ENCODE measurements at regions not wholly inside any gene's neighbourhood (a gene's known extent, or its start where the extent isn't known, plus 50 kb on each side); places are given as distances from the start of the nearest gene placed in this dataset.

DNA sequence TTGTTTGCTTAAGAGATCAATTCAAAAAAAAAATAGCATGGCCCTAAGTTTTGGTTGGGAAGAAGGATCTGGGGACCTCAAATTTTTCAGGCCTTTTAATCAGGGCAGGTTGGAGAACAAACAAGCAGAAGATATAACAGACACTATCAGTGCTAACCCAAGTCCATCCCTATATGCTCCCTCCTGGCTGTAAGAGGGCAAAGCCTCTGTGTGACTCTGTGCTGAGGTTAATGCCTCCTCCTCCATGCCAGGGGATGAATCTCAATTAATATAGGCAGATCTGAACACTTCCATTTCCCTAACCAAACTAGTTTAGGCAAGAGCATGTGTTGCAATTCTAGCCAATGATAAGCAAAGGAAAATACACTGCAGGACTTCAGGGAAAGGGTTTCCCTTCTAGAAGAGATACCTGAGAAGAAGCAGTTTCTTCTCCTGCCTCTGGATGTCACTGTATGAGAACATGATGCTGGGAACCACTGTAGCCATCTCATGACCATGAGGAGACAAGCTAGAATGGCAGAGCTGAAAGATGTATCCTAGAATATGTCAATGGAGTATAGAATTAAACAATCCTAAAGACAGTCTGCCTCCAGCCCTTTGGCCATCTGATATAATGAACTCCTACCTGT is 76.0 kb downstream of the CHD9NB start:
- Histone ChIP-seq H3K27me3 (ENCODE audit: low read depth, low read length) (no peaks in the 10 kb centered on the region), H3K4me1 (ENCODE audit: control insufficient read depth in 1 of 2, insufficient read depth in 2 of 2, low read length in 2 of 2) (no peaks in the 10 kb centered on the region), H3K36me3 (ENCODE audit: control insufficient read depth in 1 of 2, insufficient read depth in 2 of 2, low read length in 2 of 2) (no peaks in the 10 kb centered on the region), H3K27ac (ENCODE audit: low read length) (no peak overlapping the region), H3K9me3 (ENCODE audit: control insufficient read depth in 1 of 2, low read length in 2 of 2) (no peaks in the 10 kb centered on the region), H3K4me3 (ENCODE audit: low read depth in 1 of 2, low read length in 2 of 2) (no peak overlapping the region)

- no peaks in the 10 kb centered on the region for H3K9me3 ChIP-seq (ENCODE audit: control insufficient read depth in 1 of 2, low read length in 2 of 2)
- no peak overlapping the region for H3K4me3 ChIP-seq (ENCODE audit: low read depth in 1 of 2, low read length in 2 of 2)
- no peaks in the 10 kb centered on the region for H3K36me3 ChIP-seq (ENCODE audit: control insufficient read depth in 1 of 2, insufficient read depth in 2 of 2, low read length in 2 of 2)
- H3K27ac ChIP-seq (ENCODE audit: low read length): no peak overlapping the region
- no peaks in the 10 kb centered on the region for H3K4me1 ChIP-seq (ENCODE audit: control insufficient read depth in 1 of 2, insufficient read depth in 2 of 2, low read length in 2 of 2)
- no peaks in the 10 kb centered on the region for H3K27me3 ChIP-seq (ENCODE audit: low read depth, low read length)
These were observed 85.0 kb downstream of the CHD9NB start for GRCh38 chr16:52967744-52968143.

DNA sequence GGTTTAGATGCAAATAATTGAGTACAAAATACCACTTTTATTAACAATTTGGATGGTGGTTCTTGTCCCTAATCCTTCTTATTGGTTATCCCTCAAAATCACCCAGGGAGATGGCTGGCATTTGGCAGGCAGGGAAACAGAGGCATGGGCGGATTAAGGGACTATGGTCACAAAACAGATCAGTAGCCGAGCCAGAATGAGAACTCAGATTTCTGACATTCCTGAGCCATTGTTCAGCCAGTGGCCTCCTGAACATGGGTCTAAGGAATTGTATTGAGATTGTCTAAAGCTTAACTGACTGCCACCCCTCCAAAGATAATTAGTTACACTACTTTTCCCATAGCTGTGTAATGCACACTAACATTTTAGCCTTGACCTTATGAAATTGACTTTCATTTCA is 88.4 kb downstream of the CHD9NB start:
- Histone ChIP-seq H3K4me3 (ENCODE audit: low read depth in 1 of 2, low read length in 2 of 2) (no peak overlapping the region), H3K27ac (ENCODE audit: low read length) (no peak overlapping the region), H3K36me3 (ENCODE audit: control insufficient read depth in 1 of 2, insufficient read depth in 2 of 2, low read length in 2 of 2) (no peaks in the 10 kb centered on the region), H3K9me3 (ENCODE audit: control insufficient read depth in 1 of 2, low read length in 2 of 2) (no peaks in the 10 kb centered on the region), H3K4me1 (ENCODE audit: control insufficient read depth in 1 of 2, insufficient read depth in 2 of 2, low read length in 2 of 2) (no peaks in the 10 kb centered on the region), H3K27me3 (ENCODE audit: low read depth, low read length) (no peaks in the 10 kb centered on the region)

- H3K4me3 ChIP-seq (ENCODE audit: low read depth in 1 of 2, low read length in 2 of 2): no peak overlapping the region
- H3K9me3 ChIP-seq (ENCODE audit: control insufficient read depth in 1 of 2, low read length in 2 of 2): no peaks in the 10 kb centered on the region
- H3K27me3 ChIP-seq (ENCODE audit: low read depth, low read length): no peaks in the 10 kb centered on the region
- no peak overlapping the region for H3K27ac ChIP-seq (ENCODE audit: low read length)
- H3K36me3 ChIP-seq (ENCODE audit: control insufficient read depth in 1 of 2, insufficient read depth in 2 of 2, low read length in 2 of 2): no peaks in the 10 kb centered on the region
- no peaks in the 10 kb centered on the region for H3K4me1 ChIP-seq (ENCODE audit: control insufficient read depth in 1 of 2, insufficient read depth in 2 of 2, low read length in 2 of 2)
These were observed 88.8 kb downstream of the CHD9NB start for GRCh38 chr16:52963855-52964242.

GRCh38 chr16:52963212-52963854 is 89.4 kb downstream of the CHD9NB start:
- no peaks in the 10 kb centered on the region for H3K9me3 ChIP-seq (ENCODE audit: control insufficient read depth in 1 of 2, low read length in 2 of 2)
- H3K27me3 ChIP-seq (ENCODE audit: low read depth, low read length): no peaks in the 10 kb centered on the region
- H3K27ac ChIP-seq (ENCODE audit: low read length): no peak overlapping the region
- no peaks in the 10 kb centered on the region for H3K36me3 ChIP-seq (ENCODE audit: control insufficient read depth in 1 of 2, insufficient read depth in 2 of 2, low read length in 2 of 2)
- H3K4me1 ChIP-seq (ENCODE audit: control insufficient read depth in 1 of 2, insufficient read depth in 2 of 2, low read length in 2 of 2): no peaks in the 10 kb centered on the region
- H3K4me3 ChIP-seq (ENCODE audit: low read depth in 1 of 2, low read length in 2 of 2): no peak overlapping the region

DNA sequence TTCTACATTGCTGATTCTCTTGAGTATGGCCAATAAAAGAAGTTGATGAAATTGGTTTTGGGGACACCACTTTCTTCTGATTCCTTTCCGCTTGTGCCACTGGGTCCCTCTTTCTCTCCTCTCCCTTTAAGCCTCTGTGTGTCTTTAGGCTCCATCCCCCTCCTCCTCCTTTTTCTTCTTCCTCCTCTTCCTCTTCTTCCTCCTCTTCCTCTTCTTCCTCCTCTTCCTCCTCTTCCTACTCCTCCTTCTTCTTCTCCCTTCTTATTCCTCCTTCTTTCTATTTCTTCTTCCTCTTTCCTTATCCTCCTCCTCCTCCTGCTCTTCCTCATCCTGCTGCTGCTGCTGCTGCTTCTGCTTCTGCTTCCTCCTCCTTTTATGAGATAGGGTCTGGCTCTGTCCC is 93.7 kb downstream of the CHD9NB start:
- H3K9me3 ChIP-seq (ENCODE audit: control insufficient read depth in 1 of 2, low read length in 2 of 2): no peaks in the 10 kb centered on the region
- no peaks in the 10 kb centered on the region for H3K36me3 ChIP-seq (ENCODE audit: control insufficient read depth in 1 of 2, insufficient read depth in 2 of 2, low read length in 2 of 2)
- no peak overlapping the region for H3K27ac ChIP-seq (ENCODE audit: low read length)
- no peak overlapping the region for H3K4me3 ChIP-seq (ENCODE audit: low read depth in 1 of 2, low read length in 2 of 2)
- H3K4me1 ChIP-seq (ENCODE audit: control insufficient read depth in 1 of 2, insufficient read depth in 2 of 2, low read length in 2 of 2): no peaks in the 10 kb centered on the region
- H3K27me3 ChIP-seq (ENCODE audit: low read depth, low read length): no peaks in the 10 kb centered on the region

DNA sequence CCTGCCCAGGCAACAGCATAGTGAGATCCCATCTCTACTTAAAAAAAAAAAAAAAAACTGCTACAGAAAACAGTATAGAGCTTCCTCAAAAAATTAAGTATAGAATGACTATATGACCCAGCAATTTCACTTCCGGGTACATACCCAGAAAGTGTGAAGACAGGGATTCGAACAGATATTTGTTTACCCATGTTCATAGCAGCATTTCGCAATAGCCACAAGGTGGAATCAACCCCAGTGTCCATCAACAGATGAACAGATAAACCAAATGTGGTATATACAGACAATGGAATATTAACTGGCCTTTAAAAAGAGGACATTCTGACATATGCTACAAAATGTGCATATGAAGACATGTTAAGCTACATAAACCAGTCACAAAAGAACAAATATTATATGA is 95.5 kb downstream of the CHD9NB start:
- H3K27ac ChIP-seq (ENCODE audit: low read length): no peak overlapping the region
- H3K9me3 ChIP-seq (ENCODE audit: control insufficient read depth in 1 of 2, low read length in 2 of 2): no peaks in the 10 kb centered on the region
- no peak overlapping the region for H3K4me3 ChIP-seq (ENCODE audit: low read depth in 1 of 2, low read length in 2 of 2)
- H3K27me3 ChIP-seq (ENCODE audit: low read depth, low read length): no peaks in the 10 kb centered on the region
- no peaks in the 10 kb centered on the region for H3K4me1 ChIP-seq (ENCODE audit: control insufficient read depth in 1 of 2, insufficient read depth in 2 of 2, low read length in 2 of 2)
- H3K36me3 ChIP-seq (ENCODE audit: control insufficient read depth in 1 of 2, insufficient read depth in 2 of 2, low read length in 2 of 2): no peaks in the 10 kb centered on the region

- no peak overlapping the region for H3K4me3 ChIP-seq (ENCODE audit: low read depth in 1 of 2, low read length in 2 of 2)
- no peaks in the 10 kb centered on the region for H3K36me3 ChIP-seq (ENCODE audit: control insufficient read depth in 1 of 2, insufficient read depth in 2 of 2, low read length in 2 of 2)
- H3K4me1 ChIP-seq (ENCODE audit: control insufficient read depth in 1 of 2, insufficient read depth in 2 of 2, low read length in 2 of 2): no peaks in the 10 kb centered on the region
- H3K27ac ChIP-seq (ENCODE audit: low read length): no peak overlapping the region
- no peaks in the 10 kb centered on the region for H3K9me3 ChIP-seq (ENCODE audit: control insufficient read depth in 1 of 2, low read length in 2 of 2)
- H3K27me3 ChIP-seq (ENCODE audit: low read depth, low read length): no peaks in the 10 kb centered on the region
These were observed 96.7 kb downstream of the CHD9NB start for GRCh38 chr16:52956044-52956443.

DNA sequence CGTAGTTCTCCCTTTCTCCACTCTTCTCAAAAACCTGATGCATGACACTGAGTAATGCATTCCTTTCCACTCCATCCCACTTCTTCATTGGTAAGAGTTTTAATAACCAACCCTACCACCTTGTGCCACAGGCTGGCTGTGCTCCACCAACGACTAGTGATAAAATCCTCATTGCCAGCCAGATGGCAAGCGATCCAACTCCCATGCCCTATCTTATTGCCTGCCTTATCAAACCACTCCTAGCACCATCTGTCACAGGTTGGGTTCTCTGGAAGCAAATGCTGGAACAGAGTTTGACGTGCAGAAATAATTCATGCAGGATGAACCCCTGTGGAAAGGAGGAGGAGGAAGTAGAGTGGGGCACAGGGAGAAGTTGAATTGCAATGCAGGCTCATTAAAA is 99.5 kb downstream of the CHD9NB start:
- Histone ChIP-seq H3K27ac (ENCODE audit: low read length) (no peak overlapping the region), H3K9me3 (ENCODE audit: control insufficient read depth in 1 of 2, low read length in 2 of 2) (no peaks in the 10 kb centered on the region), H3K27me3 (ENCODE audit: low read depth, low read length) (no peaks in the 10 kb centered on the region), H3K36me3 (ENCODE audit: control insufficient read depth in 1 of 2, insufficient read depth in 2 of 2, low read length in 2 of 2) (no peaks in the 10 kb centered on the region), H3K4me3 (ENCODE audit: low read depth in 1 of 2, low read length in 2 of 2) (no peak overlapping the region), H3K4me1 (ENCODE audit: control insufficient read depth in 1 of 2, insufficient read depth in 2 of 2, low read length in 2 of 2) (no peaks in the 10 kb centered on the region)

DNA sequence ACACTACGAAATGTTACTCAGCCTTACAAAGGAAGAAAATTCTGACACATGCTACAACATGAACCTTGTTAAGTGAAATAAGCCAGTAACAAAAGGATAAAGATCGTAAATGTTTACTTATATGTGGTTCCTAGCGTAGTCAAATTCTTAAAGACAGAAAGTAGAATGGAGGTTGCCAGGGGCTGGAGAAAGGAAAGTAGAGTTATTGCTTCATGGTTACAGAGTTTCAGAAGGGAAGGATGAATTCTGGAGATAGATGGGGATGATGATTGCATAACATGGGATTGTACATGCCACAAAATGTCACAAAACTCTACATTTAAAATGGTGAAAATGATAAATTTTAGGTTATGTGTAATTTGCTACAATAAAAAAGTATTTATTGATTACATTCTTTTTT is 103.8 kb downstream of the CHD9NB start:
- no peaks in the 10 kb centered on the region for H3K27me3 ChIP-seq (ENCODE audit: low read depth, low read length)
- H3K36me3 ChIP-seq (ENCODE audit: control insufficient read depth in 1 of 2, insufficient read depth in 2 of 2, low read length in 2 of 2): no peaks in the 10 kb centered on the region
- no peak overlapping the region for H3K4me3 ChIP-seq (ENCODE audit: low read depth in 1 of 2, low read length in 2 of 2)
- no peak overlapping the region for H3K27ac ChIP-seq (ENCODE audit: low read length)
- H3K9me3 ChIP-seq (ENCODE audit: control insufficient read depth in 1 of 2, low read length in 2 of 2): peaks cover 0 to 11% of the 10 kb centered on the region in 2 donors
- H3K4me1 ChIP-seq (ENCODE audit: control insufficient read depth in 1 of 2, insufficient read depth in 2 of 2, low read length in 2 of 2): no peaks in the 10 kb centered on the region

DNA sequence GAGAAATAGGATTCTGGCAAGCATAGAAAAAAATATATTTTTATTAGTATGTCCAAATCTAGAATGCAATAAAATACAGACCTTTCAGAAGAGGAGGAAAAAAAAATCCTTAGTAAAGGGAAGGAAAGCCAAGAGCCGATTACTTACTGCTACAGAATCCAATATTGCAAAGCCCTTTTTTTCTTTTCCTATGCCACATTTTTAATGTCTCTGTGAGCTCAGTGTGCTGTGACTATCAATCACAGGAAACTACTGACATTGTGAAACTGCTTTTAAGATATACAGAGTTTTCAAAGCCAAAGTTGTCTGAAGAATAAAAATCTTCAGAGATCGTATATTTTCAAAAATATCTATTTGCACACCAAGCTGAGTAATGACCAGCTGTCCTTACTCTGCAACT is 120.4 kb downstream of the CHD9NB start:
- Histone ChIP-seq H3K4me3 (ENCODE audit: low read depth in 1 of 2, low read length in 2 of 2) (no peak overlapping the region), H3K36me3 (ENCODE audit: control insufficient read depth in 1 of 2, insufficient read depth in 2 of 2, low read length in 2 of 2) (no peaks in the 10 kb centered on the region), H3K27ac (ENCODE audit: low read length) (no peak overlapping the region), H3K4me1 (ENCODE audit: control insufficient read depth in 1 of 2, insufficient read depth in 2 of 2, low read length in 2 of 2) (no peaks in the 10 kb centered on the region), H3K27me3 (ENCODE audit: low read depth, low read length) (no peaks in the 10 kb centered on the region), H3K9me3 (ENCODE audit: control insufficient read depth in 1 of 2, low read length in 2 of 2) (peaks cover 0 to 6% of the 10 kb centered on the region in 2 donors)
